ENCODE measurements at regions not wholly inside any gene's neighbourhood (a gene's known extent, or its start where the extent isn't known, plus 50 kb on each side); places are given as distances from the start of the nearest gene placed in this dataset.
"Not testable (repeated sequence)": the region's sequence is repeated elsewhere in the genome, so short reads cannot be mapped to it uniquely, and the experiment has no call there.

GRCh38 chr4:87919941-87920340, 55.6 kb upstream of the SPP1 start:
- no peaks in the 10 kb centered on the region for H3K9me3 ChIP-seq (replicated peaks in 1 of 2; ENCODE audit: control insufficient read depth in 2 of 2, insufficient read depth in 1 of 2, low read depth in 1 of 2, low read length in 2 of 2)
- DNase-seq (ENCODE audit: low spot score), result no peak
- H3K14ac ChIP-seq (ENCODE audit: low read length), result no peak overlapping the region
- H2BK12ac ChIP-seq (ENCODE audit: low read length), result no peak overlapping the region
- no peak overlapping the region for H2BK120ac ChIP-seq (ENCODE audit: low read depth, low read length)
- no peak overlapping the region for H2BK5ac ChIP-seq (ENCODE audit: low read length)
- H3K4me1 ChIP-seq (ENCODE audit: control insufficient read depth in 2 of 2, insufficient read depth in 1 of 2, low read depth in 1 of 2, low read length in 2 of 2), result peaks cover 0 to 2% of the 10 kb centered on the region in 2 donors
- no peak overlapping the region for H3K18ac ChIP-seq (ENCODE audit: low read length)
- H2AFZ ChIP-seq (ENCODE audit: low read length), result no peak overlapping the region
- H4K8ac ChIP-seq (ENCODE audit: low read depth, low read length), result no peak overlapping the region
- H3K4ac ChIP-seq (ENCODE audit: low read length), result no peak overlapping the region
- no peaks in the 10 kb centered on the region for H3K79me1 ChIP-seq (ENCODE audit: low read depth, low read length)
- no peak overlapping the region for H3K27ac ChIP-seq (replicated peaks; ENCODE audit: low read length)
- H4K91ac ChIP-seq (ENCODE audit: low read depth, low read length, poor library complexity), result no peak overlapping the region
- no peak overlapping the region for H2AK5ac ChIP-seq (ENCODE audit: low read depth, low read length)
- H3K27me3 ChIP-seq (ENCODE audit: control insufficient read depth in 3 of 3, insufficient read depth in 3 of 3, low read depth in 1 of 3, low read length in 3 of 3), result peaks cover 0 to 8% (median 0%) of the 10 kb centered on the region in 3 experiments
- H3K23ac ChIP-seq (ENCODE audit: low read depth, low read length, poor library complexity), result no peak overlapping the region
- no peak overlapping the region for H2BK15ac ChIP-seq (ENCODE audit: low read length)
- H3K4me3 ChIP-seq (ENCODE audit: low read length in 2 of 2), result no peak overlapping the region
- H3K36me3 ChIP-seq (replicated peaks in 1 of 2; ENCODE audit: control insufficient read depth in 2 of 2, insufficient read depth in 2 of 2, low read length in 2 of 2), result no peaks in the 10 kb centered on the region
- WGBS, 2 donors (ENCODE audit: extremely low coverage in 2 of 2, insufficient read length in 2 of 2, insufficient replicate concordance in 1 of 2), result no CpG with 5 or more reads among the region's 2 CpGs
- H3K9ac ChIP-seq (ENCODE audit: low read depth, low read length, poor library complexity), result no peak overlapping the region
- H3K4me2 ChIP-seq (ENCODE audit: insufficient read depth, low read length, poor library complexity, severe bottlenecking), result no peak overlapping the region

GRCh38 chr4:87920478-87920877, 55.0 kb upstream of the SPP1 start:
- no peaks in the 10 kb centered on the region for H3K36me3 ChIP-seq (replicated peaks in 1 of 2; ENCODE audit: control insufficient read depth in 2 of 2, insufficient read depth in 2 of 2, low read length in 2 of 2)
- no peak overlapping the region for H4K91ac ChIP-seq (ENCODE audit: low read depth, low read length, poor library complexity)
- H3K18ac ChIP-seq (ENCODE audit: low read length), result no peak overlapping the region
- WGBS, 2 donors (ENCODE audit: extremely low coverage in 2 of 2, insufficient read length in 2 of 2, insufficient replicate concordance in 1 of 2), result no CpG with 5 or more reads among the region's 2 CpGs
- H2BK5ac ChIP-seq (ENCODE audit: low read length), result no peak overlapping the region
- H3K14ac ChIP-seq (ENCODE audit: low read length), result no peak overlapping the region
- H3K4me1 ChIP-seq (ENCODE audit: control insufficient read depth in 2 of 2, insufficient read depth in 1 of 2, low read depth in 1 of 2, low read length in 2 of 2), result peaks cover 0 to 2% of the 10 kb centered on the region in 2 donors
- no peak overlapping the region for H3K4me3 ChIP-seq (ENCODE audit: low read length in 2 of 2)
- no peak overlapping the region for H3K27ac ChIP-seq (replicated peaks; ENCODE audit: low read length)
- no peak overlapping the region for H2BK12ac ChIP-seq (ENCODE audit: low read length)
- no peak for DNase-seq (ENCODE audit: low spot score)
- no peak overlapping the region for H2BK120ac ChIP-seq (ENCODE audit: low read depth, low read length)
- no peak overlapping the region for H2BK15ac ChIP-seq (ENCODE audit: low read length)
- no peak overlapping the region for H3K4ac ChIP-seq (ENCODE audit: low read length)
- H2AFZ ChIP-seq (ENCODE audit: low read length), result no peak overlapping the region
- H3K4me2 ChIP-seq (ENCODE audit: insufficient read depth, low read length, poor library complexity, severe bottlenecking), result no peak overlapping the region
- no peak overlapping the region for H3K23ac ChIP-seq (ENCODE audit: low read depth, low read length, poor library complexity)
- H3K9me3 ChIP-seq (replicated peaks in 1 of 2; ENCODE audit: control insufficient read depth in 2 of 2, insufficient read depth in 1 of 2, low read depth in 1 of 2, low read length in 2 of 2), result no peaks in the 10 kb centered on the region
- H2AK5ac ChIP-seq (ENCODE audit: low read depth, low read length), result no peak overlapping the region
- peaks cover 0 to 8% (median 0%) of the 10 kb centered on the region in 3 experiments for H3K27me3 ChIP-seq (ENCODE audit: control insufficient read depth in 3 of 3, insufficient read depth in 3 of 3, low read depth in 1 of 3, low read length in 3 of 3)
- no peak overlapping the region for H3K9ac ChIP-seq (ENCODE audit: low read depth, low read length, poor library complexity)
- H4K8ac ChIP-seq (ENCODE audit: low read depth, low read length), result no peak overlapping the region
- no peaks in the 10 kb centered on the region for H3K79me1 ChIP-seq (ENCODE audit: low read depth, low read length)

GRCh38 chr4:87921626-87922479, 53.7 kb upstream of the SPP1 start:
- not testable (repeated sequence) for H2BK12ac ChIP-seq (ENCODE audit: low read length); H3K36me3 ChIP-seq (replicated peaks in 1 of 2; ENCODE audit: control insufficient read depth in 2 of 2, insufficient read depth in 2 of 2, low read length in 2 of 2); H2BK5ac ChIP-seq (ENCODE audit: low read length); H3K4ac ChIP-seq (ENCODE audit: low read length); H3K27ac ChIP-seq (replicated peaks; ENCODE audit: low read length); H3K4me3 ChIP-seq (ENCODE audit: low read length in 2 of 2); H2AFZ ChIP-seq (ENCODE audit: low read length); H3K9me3 ChIP-seq (replicated peaks in 1 of 2; ENCODE audit: control insufficient read depth in 2 of 2, insufficient read depth in 1 of 2, low read depth in 1 of 2, low read length in 2 of 2); H3K4me1 ChIP-seq (ENCODE audit: control insufficient read depth in 2 of 2, insufficient read depth in 1 of 2, low read depth in 1 of 2, low read length in 2 of 2); H2BK120ac ChIP-seq (ENCODE audit: low read depth, low read length); H2AK5ac ChIP-seq (ENCODE audit: low read depth, low read length); H3K18ac ChIP-seq (ENCODE audit: low read length); H3K27me3 ChIP-seq (ENCODE audit: control insufficient read depth in 3 of 3, insufficient read depth in 3 of 3, low read depth in 1 of 3, low read length in 3 of 3); DNase-seq (ENCODE audit: low spot score); H3K23ac ChIP-seq (ENCODE audit: low read depth, low read length, poor library complexity); H3K9ac ChIP-seq (ENCODE audit: low read depth, low read length, poor library complexity); H2BK15ac ChIP-seq (ENCODE audit: low read length); H4K91ac ChIP-seq (ENCODE audit: low read depth, low read length, poor library complexity); H3K4me2 ChIP-seq (ENCODE audit: insufficient read depth, low read length, poor library complexity, severe bottlenecking); H3K79me1 ChIP-seq (ENCODE audit: low read depth, low read length); H4K8ac ChIP-seq (ENCODE audit: low read depth, low read length); H3K14ac ChIP-seq (ENCODE audit: low read length)
- no CpG with 5 or more reads among the region's 16 CpGs for WGBS, 2 donors (ENCODE audit: extremely low coverage in 2 of 2, insufficient read length in 2 of 2, insufficient replicate concordance in 1 of 2)

GRCh38 chr4:87924146-87924545, 51.4 kb upstream of the SPP1 start:
- H3K4me2 ChIP-seq (ENCODE audit: insufficient read depth, low read length, poor library complexity, severe bottlenecking); H2BK5ac ChIP-seq (ENCODE audit: low read length); H4K8ac ChIP-seq (ENCODE audit: low read depth, low read length); H3K79me1 ChIP-seq (ENCODE audit: low read depth, low read length); H3K4me1 ChIP-seq (ENCODE audit: control insufficient read depth in 2 of 2, insufficient read depth in 1 of 2, low read depth in 1 of 2, low read length in 2 of 2); H3K9ac ChIP-seq (ENCODE audit: low read depth, low read length, poor library complexity); H3K27ac ChIP-seq (replicated peaks; ENCODE audit: low read length); H3K36me3 ChIP-seq (replicated peaks in 1 of 2; ENCODE audit: control insufficient read depth in 2 of 2, insufficient read depth in 2 of 2, low read length in 2 of 2); H4K91ac ChIP-seq (ENCODE audit: low read depth, low read length, poor library complexity); H3K18ac ChIP-seq (ENCODE audit: low read length); H2BK12ac ChIP-seq (ENCODE audit: low read length); H2BK120ac ChIP-seq (ENCODE audit: low read depth, low read length); H3K4me3 ChIP-seq (ENCODE audit: low read length in 2 of 2); DNase-seq (ENCODE audit: low spot score); H2BK15ac ChIP-seq (ENCODE audit: low read length); H2AFZ ChIP-seq (ENCODE audit: low read length); H3K4ac ChIP-seq (ENCODE audit: low read length); H3K23ac ChIP-seq (ENCODE audit: low read depth, low read length, poor library complexity); H3K9me3 ChIP-seq (replicated peaks in 1 of 2; ENCODE audit: control insufficient read depth in 2 of 2, insufficient read depth in 1 of 2, low read depth in 1 of 2, low read length in 2 of 2); H3K27me3 ChIP-seq (ENCODE audit: control insufficient read depth in 3 of 3, insufficient read depth in 3 of 3, low read depth in 1 of 3, low read length in 3 of 3); H3K14ac ChIP-seq (ENCODE audit: low read length); H2AK5ac ChIP-seq (ENCODE audit: low read depth, low read length): not testable (repeated sequence)
- no CpG with 5 or more reads among the region's 18 CpGs for WGBS, 2 donors (ENCODE audit: extremely low coverage in 2 of 2, insufficient read length in 2 of 2, insufficient replicate concordance in 1 of 2)
